ENCODE measurements at regions not wholly inside any gene's neighbourhood (a gene's known extent, or its start where the extent isn't known, plus 50 kb on each side); places are given as distances from the start of the nearest gene placed in this dataset.

DNA sequence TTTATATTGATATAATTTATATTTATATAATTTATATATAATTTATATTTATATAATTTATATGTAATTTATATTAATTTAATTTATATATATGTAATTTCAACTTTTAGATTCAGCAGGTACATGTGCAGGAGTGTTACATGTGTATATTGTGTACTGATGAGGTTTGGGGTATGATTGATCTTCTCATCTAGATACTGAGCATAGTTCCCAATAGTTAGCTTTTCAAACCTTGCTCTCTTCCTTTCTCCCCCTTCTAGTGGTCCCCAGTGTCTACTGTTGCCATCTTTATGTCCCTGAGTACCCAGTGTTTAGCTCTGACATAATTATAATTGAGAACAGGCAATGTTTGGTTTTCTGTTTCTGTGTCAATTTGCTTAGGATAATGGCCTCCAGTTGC is 1335.3 kb upstream of the CDH2 start:
- TF ChIP-seq, protein P1, sequence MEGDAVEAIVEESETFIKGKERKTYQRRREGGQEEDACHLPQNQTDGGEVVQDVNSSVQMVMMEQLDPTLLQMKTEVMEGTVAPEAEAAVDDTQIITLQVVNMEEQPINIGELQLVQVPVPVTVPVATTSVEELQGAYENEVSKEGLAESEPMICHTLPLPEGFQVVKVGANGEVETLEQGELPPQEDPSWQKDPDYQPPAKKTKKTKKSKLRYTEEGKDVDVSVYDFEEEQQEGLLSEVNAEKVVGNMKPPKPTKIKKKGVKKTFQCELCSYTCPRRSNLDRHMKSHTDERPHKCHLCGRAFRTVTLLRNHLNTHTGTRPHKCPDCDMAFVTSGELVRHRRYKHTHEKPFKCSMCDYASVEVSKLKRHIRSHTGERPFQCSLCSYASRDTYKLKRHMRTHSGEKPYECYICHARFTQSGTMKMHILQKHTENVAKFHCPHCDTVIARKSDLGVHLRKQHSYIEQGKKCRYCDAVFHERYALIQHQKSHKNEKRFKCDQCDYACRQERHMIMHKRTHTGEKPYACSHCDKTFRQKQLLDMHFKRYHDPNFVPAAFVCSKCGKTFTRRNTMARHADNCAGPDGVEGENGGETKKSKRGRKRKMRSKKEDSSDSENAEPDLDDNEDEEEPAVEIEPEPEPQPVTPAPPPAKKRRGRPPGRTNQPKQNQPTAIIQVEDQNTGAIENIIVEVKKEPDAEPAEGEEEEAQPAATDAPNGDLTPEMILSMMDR (IDR thresholded peaks at IDR 0.05; ENCODE audit: insufficient read depth, low read length, poor library complexity, severe bottlenecking) = no peak
- no peak overlapping the region for H3K4me3 ChIP-seq (replicated peaks; ENCODE audit: low read depth, low read length)
- H3K36me3 ChIP-seq (ENCODE audit: control insufficient read depth, insufficient read depth, low read length) = no peaks in the 10 kb centered on the region
- no peaks in the 10 kb centered on the region for H3K27me3 ChIP-seq (replicated peaks; ENCODE audit: control insufficient read depth, insufficient read depth, low read length)
- no peak for DNase-seq (ENCODE audit: extremely low read depth, insufficient read length)

- no peaks in the 10 kb centered on the region for H3K36me3 ChIP-seq (ENCODE audit: control insufficient read depth, insufficient read depth, low read length)
- H3K4me3 ChIP-seq (replicated peaks; ENCODE audit: low read depth, low read length) = no peak overlapping the region
- TF ChIP-seq, protein P1 (IDR thresholded peaks at IDR 0.05; ENCODE audit: insufficient read depth, low read length, poor library complexity, severe bottlenecking) = no peak
- H3K27me3 ChIP-seq (replicated peaks; ENCODE audit: control insufficient read depth, insufficient read depth, low read length) = no peaks in the 10 kb centered on the region
- no peak for DNase-seq (ENCODE audit: extremely low read depth, insufficient read length)
Observed at GRCh38 chr18:29501952-29502351, 1325.0 kb upstream of the CDH2 start.

GRCh38 chr18:29496152-29496680 is 1319.3 kb upstream of the CDH2 start:
- TF ChIP-seq, protein P1 (IDR thresholded peaks at IDR 0.05; ENCODE audit: insufficient read depth, low read length, poor library complexity, severe bottlenecking) = no peak
- no peak for DNase-seq (ENCODE audit: extremely low read depth, insufficient read length)
- Histone ChIP-seq H3K27me3 (replicated peaks; ENCODE audit: control insufficient read depth, insufficient read depth, low read length) (no peaks in the 10 kb centered on the region), H3K4me3 (replicated peaks; ENCODE audit: low read depth, low read length) (no peak overlapping the region), H3K36me3 (ENCODE audit: control insufficient read depth, insufficient read depth, low read length) (no peaks in the 10 kb centered on the region)

DNA sequence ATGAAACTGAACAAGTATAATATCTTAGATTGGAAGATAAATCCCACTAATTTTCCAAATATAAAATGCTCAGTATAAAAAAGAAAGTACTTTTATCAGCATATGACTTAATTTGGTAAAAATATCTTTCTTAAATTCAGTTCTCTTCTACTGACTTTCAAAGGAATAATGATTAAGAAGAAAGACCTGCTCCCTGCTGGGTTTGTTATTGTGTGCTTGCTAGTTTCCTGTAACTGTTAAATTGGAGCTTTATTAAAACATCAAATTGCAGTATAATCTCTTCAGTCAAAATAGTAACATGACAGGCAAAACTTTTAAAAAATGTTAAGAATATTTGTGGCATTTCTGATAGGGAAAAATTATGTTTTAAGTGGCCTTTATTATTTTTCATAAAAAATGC is 1317.4 kb upstream of the CDH2 start:
- H3K27me3 ChIP-seq (replicated peaks; ENCODE audit: control insufficient read depth, insufficient read depth, low read length) = no peaks in the 10 kb centered on the region
- DNase-seq (ENCODE audit: extremely low read depth, insufficient read length) = no peak
- H3K36me3 ChIP-seq (ENCODE audit: control insufficient read depth, insufficient read depth, low read length) = no peaks in the 10 kb centered on the region
- no peak overlapping the region for H3K4me3 ChIP-seq (replicated peaks; ENCODE audit: low read depth, low read length)
- TF ChIP-seq, protein P1 (IDR thresholded peaks at IDR 0.05; ENCODE audit: insufficient read depth, low read length, poor library complexity, severe bottlenecking) = no peak

DNA sequence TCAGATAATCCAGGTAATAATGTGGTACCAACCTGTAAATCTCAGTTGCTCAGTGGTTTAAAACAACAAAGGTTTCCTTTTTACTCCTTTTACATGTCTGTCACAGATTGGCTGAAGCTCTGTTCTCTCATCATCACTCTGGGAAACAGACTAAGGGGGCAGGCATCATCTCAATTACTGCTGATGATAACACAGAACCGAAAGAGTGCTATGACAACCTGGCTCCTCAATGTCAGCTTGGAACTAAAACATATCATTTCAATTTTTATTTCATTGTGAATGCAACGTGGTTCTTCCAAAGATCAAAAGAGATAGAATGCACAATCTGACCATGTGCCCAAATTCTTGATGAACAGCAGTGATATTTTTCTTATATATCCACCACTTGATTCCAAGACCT is 1315.0 kb upstream of the CDH2 start:
- DNase-seq (ENCODE audit: extremely low read depth, insufficient read length) = no peak
- TF ChIP-seq, protein P1 (IDR thresholded peaks at IDR 0.05; ENCODE audit: insufficient read depth, low read length, poor library complexity, severe bottlenecking) = no peak
- Histone ChIP-seq H3K36me3 (ENCODE audit: control insufficient read depth, insufficient read depth, low read length) (no peaks in the 10 kb centered on the region), H3K4me3 (replicated peaks; ENCODE audit: low read depth, low read length) (no peak overlapping the region), H3K27me3 (replicated peaks; ENCODE audit: control insufficient read depth, insufficient read depth, low read length) (no peaks in the 10 kb centered on the region)

DNA sequence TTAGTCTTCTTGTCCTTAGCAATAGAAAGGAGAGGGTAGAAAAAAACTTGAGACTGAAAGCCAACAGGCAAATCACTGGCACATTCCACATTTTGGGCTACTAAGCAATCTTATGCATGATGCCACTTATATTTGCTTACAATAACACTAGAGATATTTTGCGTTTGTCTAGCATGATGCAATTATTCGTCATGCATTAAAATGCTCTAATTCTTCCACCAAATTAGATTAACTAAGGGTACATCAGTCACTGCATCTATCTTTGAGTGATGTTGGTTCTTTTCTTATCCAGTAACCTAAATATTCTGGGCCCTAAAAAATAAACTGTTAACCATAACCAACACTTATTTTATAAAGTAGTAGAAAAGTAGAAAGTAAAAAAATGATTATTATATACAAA is 1311.7 kb upstream of the CDH2 start:
- H3K27me3 ChIP-seq (replicated peaks; ENCODE audit: control insufficient read depth, insufficient read depth, low read length) = no peaks in the 10 kb centered on the region
- TF ChIP-seq, protein P1 (IDR thresholded peaks at IDR 0.05; ENCODE audit: insufficient read depth, low read length, poor library complexity, severe bottlenecking) = no peak
- no peak for DNase-seq (ENCODE audit: extremely low read depth, insufficient read length)

More for the DNA sequence above, 1311.7 kb upstream of the CDH2 start:
- H3K36me3 ChIP-seq (ENCODE audit: control insufficient read depth, insufficient read depth, low read length) = no peaks in the 10 kb centered on the region
- no peak overlapping the region for H3K4me3 ChIP-seq (replicated peaks; ENCODE audit: low read depth, low read length)
